HFFc6 (cell line): ENCODE measurements at regions not wholly inside any gene's neighbourhood (a gene's known extent, or its start where the extent isn't known, plus 50 kb on each side); places are given as distances from the start of the nearest gene placed in this dataset.

Experiments
- DNase-seq: peaks from one replicate; pipeline ENCODE4 v3.0.0-alpha.2; 2018
- H3K27ac Mint-ChIP-seq: 2 replicates; pipeline ENCODE4 v1.8.0; 2020; ENCODE audit warnings: mild to moderate bottlenecking, mixed read lengths
- H3K27me3 Mint-ChIP-seq: 2 replicates; pipeline ENCODE4 v1.8.0; 2021; ENCODE audit warnings: mild to moderate bottlenecking, moderate library complexity, mixed read lengths; ENCODE audit not compliant: insufficient read depth
- H3K36me3 Mint-ChIP-seq: 2 replicates; pipeline ENCODE4 v1.8.0; 2021; ENCODE audit warnings: low read depth, mixed read lengths
- H3K4me1 Mint-ChIP-seq: 2 replicates; pipeline ENCODE4 v1.8.0; 2020; ENCODE audit warnings: low read depth, mixed read lengths
- H3K4me3 Mint-ChIP-seq: 2 replicates; pipeline ENCODE4 v1.8.0; 2020; ENCODE audit warnings: mild to moderate bottlenecking, moderate library complexity, mixed read lengths
- H3K9me3 Mint-ChIP-seq: 2 replicates; pipeline ENCODE4 v1.8.0; 2020; ENCODE audit warnings: mild to moderate bottlenecking, mixed read lengths
- TF ChIP-seq, protein P1 (sequence below): fragments of 200-600 bp; sonication (generic); IDR thresholded peaks from 2 replicates; pipeline ENCODE4 v1.5.0; 2021; ENCODE audit warnings: antibody characterized with exemption, mild to moderate bottlenecking

DNA sequence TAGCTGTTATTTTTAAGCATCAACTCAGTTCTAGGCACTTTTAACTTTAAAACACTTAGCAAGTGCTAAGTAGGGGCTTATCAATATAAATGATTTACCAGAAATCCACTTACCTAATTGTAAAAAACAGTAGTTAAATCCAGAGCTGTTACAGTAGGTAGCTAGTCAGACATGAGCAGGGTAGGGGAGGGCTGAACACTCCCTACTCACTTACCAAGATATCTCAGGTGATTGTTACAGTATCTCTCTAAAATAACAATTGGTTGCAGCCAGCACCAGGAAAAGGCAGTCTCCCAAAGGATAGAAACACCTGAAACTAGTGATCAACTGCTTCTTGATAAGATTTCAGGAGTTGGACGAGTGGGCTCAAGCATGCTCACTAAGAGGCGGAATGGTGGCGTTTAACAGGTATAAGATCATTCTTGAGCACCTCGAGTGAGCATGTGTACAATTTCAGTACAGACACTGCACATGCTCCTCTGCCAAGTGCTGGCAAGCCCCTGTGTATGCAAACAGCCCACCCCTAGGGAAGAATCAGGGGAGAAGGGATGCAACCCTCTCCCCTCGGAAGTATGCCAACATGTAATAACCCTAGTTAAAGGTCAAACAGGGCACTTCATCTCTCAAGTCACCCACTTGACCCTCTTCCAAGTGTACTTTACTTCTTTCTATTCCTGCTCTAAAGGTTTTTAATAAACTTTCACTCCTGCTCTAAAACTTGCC lies 1113.6 kb upstream of the SEL1L start:
- Mint-ChIP-seq H3K27me3 (no peaks in the 10 kb centered on the region; the same call in 1 of the 2 replicates), H3K9me3 (peaks cover 66% of the 10 kb centered on the region), H3K36me3 (no peaks in the 10 kb centered on the region), H3K4me1 (no peaks in the 10 kb centered on the region), H3K27ac (no peak overlapping the region), H3K4me3 (no peak overlapping the region)
- TF ChIP-seq, protein P1, sequence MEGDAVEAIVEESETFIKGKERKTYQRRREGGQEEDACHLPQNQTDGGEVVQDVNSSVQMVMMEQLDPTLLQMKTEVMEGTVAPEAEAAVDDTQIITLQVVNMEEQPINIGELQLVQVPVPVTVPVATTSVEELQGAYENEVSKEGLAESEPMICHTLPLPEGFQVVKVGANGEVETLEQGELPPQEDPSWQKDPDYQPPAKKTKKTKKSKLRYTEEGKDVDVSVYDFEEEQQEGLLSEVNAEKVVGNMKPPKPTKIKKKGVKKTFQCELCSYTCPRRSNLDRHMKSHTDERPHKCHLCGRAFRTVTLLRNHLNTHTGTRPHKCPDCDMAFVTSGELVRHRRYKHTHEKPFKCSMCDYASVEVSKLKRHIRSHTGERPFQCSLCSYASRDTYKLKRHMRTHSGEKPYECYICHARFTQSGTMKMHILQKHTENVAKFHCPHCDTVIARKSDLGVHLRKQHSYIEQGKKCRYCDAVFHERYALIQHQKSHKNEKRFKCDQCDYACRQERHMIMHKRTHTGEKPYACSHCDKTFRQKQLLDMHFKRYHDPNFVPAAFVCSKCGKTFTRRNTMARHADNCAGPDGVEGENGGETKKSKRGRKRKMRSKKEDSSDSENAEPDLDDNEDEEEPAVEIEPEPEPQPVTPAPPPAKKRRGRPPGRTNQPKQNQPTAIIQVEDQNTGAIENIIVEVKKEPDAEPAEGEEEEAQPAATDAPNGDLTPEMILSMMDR, result no peak
- DNase-seq, result no peak

DNA sequence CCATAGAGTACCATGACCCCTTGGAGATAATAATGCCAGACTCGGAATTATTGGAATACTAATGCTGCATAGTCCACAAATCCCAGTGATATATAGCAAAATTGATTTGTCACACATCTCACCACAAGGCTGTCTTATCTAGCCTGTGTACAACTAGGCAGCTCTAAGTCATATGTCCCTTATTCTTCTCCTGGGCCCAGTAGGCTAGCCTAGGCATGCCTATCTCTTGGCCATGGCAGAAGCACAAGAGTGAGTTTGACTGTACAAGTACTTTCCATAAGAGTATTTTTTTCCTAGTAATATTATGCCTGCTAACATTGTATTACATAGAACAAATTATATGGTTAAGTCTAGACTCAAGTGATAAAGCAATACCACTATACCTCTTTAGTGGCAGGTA lies 1122.1 kb upstream of the SEL1L start:
- TF ChIP-seq, protein P1, result no peak
- no peaks in the 10 kb centered on the region for H3K27me3 Mint-ChIP-seq
- H3K9me3 Mint-ChIP-seq, result peaks cover 17% of the 10 kb centered on the region
- no peaks in the 10 kb centered on the region for H3K36me3 Mint-ChIP-seq
- no peaks in the 10 kb centered on the region for H3K4me1 Mint-ChIP-seq
- no peak for DNase-seq
- H3K4me3 Mint-ChIP-seq, result no peak overlapping the region
- H3K27ac Mint-ChIP-seq, result no peak overlapping the region

DNA sequence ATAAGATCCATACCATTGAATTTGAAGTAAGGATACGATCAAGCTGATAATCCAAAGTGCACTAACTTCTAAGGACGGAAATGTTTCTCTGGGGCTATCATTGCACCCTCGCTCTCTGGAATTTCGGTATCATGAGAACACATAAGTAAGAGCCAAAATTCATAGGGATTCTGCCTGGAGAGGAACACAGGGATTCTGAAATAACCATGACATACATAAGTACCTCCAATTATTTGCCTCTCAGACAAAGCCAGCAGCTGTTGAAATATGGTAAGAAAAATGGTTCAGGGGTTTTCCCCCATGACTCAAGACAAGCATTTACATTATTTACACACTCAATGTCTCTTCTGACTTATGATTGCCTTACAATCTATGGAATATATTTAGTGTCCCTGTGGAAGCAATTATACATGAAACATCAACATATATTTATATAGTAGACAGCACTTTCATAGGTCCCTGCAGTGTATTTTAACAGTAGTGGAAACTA lies 1123.6 kb upstream of the SEL1L start:
- Mint-ChIP-seq H3K27me3 (no peaks in the 10 kb centered on the region), H3K9me3 (peaks cover 13% of the 10 kb centered on the region), H3K4me1 (no peaks in the 10 kb centered on the region), H3K4me3 (no peak overlapping the region), H3K27ac (no peak overlapping the region), H3K36me3 (no peaks in the 10 kb centered on the region)
- no peak for DNase-seq
- TF ChIP-seq, protein P1, result no peak

DNA sequence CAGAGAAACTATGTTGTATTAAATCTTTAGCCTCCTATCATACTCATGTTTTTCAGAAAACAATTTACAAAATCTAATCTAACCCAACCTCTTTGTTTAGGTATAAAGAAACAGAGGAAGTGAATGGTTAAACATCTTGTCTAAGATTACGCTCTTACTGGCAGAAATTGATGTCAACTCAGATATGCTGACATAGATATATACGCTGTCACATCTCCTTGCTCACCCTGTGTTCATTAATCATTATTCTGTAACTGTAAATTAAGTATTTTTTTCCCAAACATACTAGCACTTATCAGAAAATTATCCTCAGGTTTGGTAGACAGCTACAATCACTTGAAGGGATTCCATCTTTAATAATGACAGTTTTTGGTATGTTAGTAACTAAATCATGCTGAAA lies 1127.6 kb upstream of the SEL1L start:
- Mint-ChIP-seq H3K9me3 (peaks cover 12% of the 10 kb centered on the region), H3K36me3 (no peaks in the 10 kb centered on the region), H3K27ac (no peak overlapping the region), H3K4me1 (no peaks in the 10 kb centered on the region), H3K27me3 (no peaks in the 10 kb centered on the region), H3K4me3 (no peak overlapping the region)
- no peak for DNase-seq
- TF ChIP-seq, protein P1, result no peak

DNA sequence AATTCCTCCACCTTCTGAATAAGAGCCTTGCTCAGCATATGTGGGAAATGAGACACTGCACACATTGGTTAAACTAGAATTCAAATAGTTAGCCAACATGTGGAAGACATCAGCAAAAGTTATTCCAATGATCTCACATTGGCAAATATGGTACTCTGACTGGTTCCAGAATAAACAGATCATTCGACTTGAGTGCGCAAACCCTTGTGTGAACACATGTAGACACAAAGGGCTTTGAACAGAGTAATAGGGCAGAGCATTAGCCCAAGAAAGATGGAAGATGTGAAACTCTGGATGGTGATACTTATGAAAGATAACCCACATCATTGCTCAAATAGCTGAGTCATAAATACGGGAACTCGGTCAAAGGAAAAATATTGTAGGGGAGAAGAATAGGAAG lies 1133.4 kb upstream of the SEL1L start:
- no peaks in the 10 kb centered on the region for H3K4me1 Mint-ChIP-seq
- H3K27me3 Mint-ChIP-seq, result no peaks in the 10 kb centered on the region
- H3K9me3 Mint-ChIP-seq, result peaks cover 31% of the 10 kb centered on the region
- no peak overlapping the region for H3K27ac Mint-ChIP-seq
- TF ChIP-seq, protein P1, result no peak
- DNase-seq, result no peak
- no peaks in the 10 kb centered on the region for H3K36me3 Mint-ChIP-seq
- no peak overlapping the region for H3K4me3 Mint-ChIP-seq
